NCI-H187 (cell line): ENCODE measurements at regions not wholly inside any gene's neighbourhood (a gene's known extent, or its start where the extent isn't known, plus 50 kb on each side); places are given as distances from the start of the nearest gene placed in this dataset.

ENCODE experiments used
- DNase-seq, 2 experiments: peaks; one replicate each; lab custom pipeline; 2025; lab: John Stamatoyannopoulos, UW

DNA sequence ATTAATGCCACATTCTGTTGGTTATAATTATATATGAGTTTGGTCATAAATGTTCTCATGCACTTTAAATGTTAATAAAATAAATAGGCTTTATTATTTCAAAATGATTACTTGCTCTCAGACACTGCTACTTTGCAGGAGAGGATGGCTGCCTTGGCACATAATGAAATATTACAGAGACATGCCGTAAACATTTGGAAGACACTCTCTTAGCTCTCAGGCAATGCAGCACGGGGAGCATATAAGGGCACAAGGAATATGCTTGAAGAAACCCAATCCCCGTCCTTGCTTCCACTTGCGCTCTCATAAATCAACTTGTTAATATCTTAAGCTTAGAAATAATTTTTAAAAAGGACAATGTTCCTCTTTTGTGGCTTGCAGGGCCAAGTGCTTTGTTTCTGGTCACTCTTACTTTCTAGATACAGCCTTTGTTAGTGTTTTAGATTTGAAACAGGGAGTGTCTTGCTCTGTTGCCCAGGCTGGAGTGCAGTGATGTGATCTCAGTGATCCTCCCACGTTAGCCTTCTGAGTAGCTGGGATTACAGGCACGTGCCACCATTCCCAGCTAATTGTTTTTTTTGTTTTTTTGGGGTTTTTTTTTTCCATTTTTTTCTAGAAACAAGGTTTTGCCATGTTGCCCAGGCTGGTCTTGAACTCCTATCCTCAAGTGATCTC, 445.0 kb downstream of the SPRY1 start:
- no peak for DNase-seq

DNA sequence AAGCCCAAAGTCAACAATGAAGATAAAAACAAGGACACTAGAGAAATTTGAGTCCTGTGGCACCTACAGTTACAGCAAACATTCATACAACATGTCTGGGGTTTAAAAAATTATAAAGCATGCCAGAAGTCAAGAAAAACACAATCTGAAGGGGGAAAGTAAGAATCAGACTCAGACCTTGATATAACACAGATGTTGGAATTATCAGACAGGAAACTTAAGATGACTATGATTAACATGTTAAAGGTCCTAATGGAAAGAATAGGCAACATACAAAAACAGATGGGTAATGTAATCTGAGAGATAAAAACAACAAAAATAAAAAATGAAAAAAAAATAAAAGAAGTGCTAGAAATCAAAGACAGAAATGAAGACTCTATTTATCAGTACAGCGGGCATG, 446.5 kb downstream of the SPRY1 start:
- no peak for DNase-seq

DNA sequence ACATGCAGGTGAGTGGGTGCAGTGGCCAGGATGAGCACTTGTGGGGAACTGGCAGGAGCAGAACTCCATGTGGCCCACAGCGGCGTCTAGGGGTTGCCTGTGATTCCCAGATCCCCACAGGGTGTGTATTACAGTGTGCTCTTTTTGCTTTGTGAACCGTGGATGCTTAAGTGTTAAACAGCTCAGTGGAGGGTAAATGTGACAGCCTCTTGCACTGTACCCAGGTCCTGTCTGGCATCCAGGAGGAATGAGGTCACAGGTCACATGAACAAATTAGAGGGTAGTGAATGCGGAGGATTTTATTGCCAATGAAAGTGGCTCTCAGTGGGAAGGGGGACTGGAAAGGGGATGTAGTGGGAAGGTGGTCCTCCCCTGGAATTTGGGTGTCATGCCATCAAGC, 447.8 kb downstream of the SPRY1 start:
- DNase-seq = no peak

DNA sequence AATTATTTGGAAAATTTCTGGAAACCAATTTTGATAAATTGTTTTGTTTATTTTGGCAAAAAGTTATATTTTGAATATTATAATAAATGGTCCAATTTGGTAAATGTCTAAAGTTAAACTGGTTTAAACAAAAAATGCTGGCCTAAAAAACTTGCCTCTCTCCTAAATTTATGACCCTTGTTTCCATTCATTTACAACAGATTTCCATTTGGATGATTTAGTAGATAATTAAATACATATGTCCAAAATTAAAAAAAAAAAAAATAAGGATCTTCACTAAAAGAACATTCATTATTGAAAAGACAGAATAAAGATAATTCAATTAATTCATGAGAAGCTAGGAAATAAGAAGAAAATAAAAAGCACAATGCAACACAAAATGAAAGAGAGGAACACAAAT, 449.5 kb downstream of the SPRY1 start:
- DNase-seq = no peak

DNA sequence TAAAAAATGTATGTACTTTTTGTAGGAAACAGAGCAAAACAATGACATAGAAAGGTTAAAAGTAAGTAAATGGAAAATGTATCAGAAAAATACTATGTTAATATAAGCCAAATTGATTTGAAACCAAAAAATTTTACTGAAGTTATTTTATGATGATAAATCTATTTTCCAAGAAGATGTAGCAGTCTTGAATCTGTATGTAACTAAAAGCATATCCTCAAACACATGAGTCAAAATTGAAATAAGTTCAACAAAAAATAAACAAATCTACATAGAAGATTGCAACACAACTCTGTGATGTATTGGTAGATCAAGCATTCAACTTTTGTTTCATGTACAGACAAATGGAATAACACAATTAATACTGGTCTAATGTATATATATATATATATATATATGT, 450.0 kb downstream of the SPRY1 start:
- no peak for DNase-seq

DNA sequence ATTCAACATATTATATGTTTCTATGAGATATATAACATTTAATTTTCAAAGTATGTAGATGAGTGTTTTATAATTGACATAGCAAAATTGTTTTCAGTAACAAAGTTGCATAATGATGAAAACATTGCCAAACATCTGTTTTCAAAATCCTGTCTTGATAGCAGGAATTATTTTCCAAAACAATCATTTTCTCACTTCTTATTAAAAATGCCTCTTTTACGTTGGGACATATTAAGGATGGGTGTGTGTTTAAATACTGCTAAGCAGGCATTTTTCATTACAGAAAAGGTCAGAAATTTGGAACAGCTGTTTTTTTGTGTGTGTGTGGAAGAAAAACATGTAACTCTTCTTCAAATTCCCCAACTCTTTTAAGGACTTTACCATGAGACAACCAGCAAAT, 452.0 kb downstream of the SPRY1 start:
- no peak for DNase-seq

DNA sequence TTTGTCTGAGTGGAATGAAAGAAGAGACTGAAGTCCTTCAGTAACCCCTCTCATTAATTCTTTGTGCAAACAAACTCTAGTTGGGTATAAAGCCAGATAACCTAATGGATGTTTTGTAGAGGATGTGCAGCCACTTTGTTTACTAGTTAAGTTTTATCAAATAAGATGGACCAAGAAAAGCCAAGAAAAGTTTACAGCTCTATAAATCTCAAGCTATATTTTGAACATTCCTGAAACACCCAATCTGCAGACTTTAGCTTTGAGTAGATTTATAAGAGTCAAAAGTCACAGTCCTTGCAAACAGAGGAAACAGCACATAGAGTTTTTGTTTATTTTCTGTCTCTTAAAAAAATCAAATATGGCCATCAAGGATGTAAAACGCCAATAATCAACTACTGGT, 452.9 kb downstream of the SPRY1 start:
- DNase-seq = no peak

DNA sequence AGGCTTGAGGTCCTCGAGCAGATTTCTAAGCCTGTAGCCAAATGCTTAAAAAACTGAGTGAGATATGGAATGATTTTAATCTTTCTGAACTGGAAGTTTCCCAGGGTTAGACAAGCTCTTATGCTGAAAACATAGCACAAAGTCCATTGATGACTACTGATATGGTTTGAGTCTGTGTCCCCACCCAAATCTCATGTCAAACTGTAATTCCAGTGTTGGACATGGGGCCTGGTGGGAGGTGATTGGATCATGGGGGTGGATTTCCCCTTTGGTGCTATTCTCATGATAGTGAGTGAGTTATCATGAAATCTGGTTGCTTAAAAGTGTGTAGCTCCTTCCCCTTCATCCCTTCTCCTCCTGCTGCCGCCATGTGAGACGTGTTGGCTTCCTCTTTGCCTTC, 454.9 kb downstream of the SPRY1 start:
- no peak for DNase-seq

DNA sequence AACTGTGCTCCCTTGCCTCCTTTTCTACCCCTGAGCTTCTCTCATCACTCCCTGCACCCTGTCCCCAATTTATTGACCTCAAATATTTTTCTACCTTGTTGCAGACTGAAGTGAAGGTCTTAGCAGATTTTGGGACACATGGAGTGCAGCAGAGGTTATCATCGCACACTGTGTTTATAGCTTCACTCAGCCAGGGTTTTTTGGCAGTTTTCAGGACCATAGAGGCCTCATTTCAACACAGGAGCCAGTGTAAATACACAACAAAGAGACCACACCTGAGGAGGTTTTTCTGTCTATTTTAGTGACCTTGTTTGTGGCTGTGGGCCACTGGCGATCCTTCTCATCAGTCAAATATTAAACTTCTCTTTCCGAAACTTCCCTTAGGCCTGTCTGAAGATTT, 457.1 kb downstream of the SPRY1 start:
- DNase-seq = no peak

DNA sequence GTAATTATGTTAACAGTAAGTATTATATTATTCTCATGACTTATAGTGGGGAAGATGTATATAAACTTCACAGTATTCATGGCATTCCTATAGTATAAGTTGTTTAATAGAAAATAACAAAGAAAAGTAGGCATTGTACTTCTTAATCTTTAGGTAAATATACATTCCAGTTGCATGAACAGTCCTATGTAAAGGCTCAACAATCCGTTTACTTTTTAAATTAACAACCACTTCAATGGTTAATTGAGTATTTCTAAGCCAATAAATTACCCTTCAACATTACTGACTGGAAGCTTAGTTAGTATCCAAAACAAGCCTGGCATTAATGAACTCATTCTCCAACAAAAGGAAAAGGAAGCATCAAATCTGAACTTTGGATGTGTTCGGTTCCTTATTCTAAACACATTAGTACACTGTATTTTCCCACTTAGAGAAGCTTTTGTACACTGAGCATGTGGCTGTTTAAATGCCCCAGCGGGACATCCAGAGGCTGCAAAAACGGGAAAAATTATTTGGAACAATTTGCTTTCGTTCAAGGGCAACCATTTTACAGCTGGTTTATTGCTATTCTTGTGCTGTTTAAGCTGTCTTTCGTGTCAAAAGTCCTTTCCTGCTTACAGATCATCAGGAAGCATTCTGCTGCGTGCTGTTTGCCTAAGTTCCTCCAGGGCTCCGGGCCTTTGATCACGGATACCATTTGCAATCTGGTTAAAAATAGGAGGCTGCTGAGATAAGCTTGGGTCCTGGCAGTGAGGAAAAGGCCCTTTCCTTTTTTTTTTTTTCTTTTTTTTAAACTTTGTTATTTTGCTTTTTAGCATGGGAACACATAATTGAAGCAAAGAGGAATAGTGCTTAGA, 460.3 kb downstream of the SPRY1 start:
- no peak for DNase-seq

DNA sequence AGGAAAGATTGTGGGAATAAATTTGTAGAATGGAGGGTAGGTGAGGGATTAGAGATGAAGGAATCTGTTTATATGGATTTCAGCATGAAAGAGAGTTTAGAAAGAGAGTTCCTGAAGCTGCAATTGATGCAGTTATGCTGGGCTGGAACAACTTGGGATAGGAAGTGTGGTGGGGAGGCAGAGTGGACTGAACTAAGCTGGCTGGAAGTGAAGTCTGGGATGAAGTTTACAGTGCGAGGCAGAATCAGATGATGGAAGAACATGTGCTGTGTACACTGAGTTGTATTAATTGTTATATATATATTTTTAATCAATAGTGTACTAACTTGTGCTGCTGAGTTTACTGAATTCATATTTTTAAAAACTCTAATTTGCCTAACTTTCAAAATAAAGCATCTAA, 461.9 kb downstream of the SPRY1 start:
- DNase-seq = no peak

DNA sequence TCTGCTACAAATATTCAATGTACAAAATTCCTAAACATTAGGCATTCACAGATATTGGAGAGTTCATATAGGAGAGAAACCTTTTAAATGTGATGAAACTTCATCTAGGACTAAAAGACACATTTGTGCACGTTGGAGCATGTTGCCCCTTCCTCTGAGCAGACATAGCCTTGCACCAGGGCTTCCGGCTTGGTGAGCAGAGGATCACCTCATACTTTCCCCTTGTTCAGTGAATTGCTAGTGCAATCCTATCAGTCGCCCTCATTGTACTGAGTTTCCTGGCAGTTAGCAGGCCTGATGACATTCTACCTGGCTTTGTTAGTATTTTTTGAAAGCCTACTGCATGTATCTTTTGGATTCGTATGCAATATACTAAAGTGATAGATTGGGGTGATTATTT, 466.2 kb downstream of the SPRY1 start:
- no peak for DNase-seq

DNA sequence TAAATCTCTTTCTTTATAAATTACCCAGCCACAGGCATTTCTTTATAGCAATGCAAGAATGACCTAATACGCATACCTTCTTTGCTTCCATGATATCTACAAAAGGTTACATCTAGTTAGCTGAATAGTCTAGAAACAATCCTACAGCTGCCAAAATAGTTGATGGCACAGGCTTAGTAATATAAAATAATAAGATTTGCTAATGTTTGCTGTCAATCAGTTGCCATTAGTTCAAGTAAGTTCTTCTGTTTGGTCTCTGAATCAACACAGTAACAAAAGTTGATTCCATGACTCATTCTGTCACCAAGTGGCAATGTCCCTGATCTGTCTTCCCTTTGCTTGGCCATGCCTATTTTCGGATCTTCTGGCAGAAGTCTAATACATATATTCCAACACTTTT, 470.2 kb downstream of the SPRY1 start:
- DNase-seq = no peak

DNA sequence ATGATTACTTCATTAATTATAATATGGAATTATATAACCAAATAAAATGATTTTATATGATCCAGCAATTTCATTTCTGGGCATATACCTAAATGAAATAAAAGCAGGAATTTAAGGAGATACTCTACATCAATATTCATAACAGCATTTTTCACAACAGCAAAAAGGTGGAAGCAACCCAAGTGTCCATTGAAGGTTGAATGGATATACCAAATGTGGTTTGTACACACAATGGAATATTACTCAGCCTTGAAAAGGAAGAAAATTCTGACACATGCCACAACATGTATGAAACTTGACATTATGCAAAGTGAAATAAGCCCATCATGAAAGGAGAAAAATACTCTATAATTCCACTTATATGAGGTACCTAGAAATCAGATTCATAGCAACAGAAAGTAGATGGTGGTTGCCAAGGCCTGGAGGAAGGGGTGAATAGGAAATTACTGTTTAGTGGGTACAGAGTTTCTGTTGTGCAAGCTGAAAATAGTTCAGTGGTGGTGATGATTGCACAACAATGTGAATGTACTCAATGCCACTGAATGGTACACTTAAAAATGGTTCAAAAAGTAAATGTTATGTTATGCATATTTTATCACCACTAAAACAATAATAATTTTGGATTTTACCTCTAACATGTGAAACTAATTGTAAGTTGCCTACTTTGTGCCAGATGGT, 471.5 kb downstream of the SPRY1 start:
- DNase-seq = no peak

DNA sequence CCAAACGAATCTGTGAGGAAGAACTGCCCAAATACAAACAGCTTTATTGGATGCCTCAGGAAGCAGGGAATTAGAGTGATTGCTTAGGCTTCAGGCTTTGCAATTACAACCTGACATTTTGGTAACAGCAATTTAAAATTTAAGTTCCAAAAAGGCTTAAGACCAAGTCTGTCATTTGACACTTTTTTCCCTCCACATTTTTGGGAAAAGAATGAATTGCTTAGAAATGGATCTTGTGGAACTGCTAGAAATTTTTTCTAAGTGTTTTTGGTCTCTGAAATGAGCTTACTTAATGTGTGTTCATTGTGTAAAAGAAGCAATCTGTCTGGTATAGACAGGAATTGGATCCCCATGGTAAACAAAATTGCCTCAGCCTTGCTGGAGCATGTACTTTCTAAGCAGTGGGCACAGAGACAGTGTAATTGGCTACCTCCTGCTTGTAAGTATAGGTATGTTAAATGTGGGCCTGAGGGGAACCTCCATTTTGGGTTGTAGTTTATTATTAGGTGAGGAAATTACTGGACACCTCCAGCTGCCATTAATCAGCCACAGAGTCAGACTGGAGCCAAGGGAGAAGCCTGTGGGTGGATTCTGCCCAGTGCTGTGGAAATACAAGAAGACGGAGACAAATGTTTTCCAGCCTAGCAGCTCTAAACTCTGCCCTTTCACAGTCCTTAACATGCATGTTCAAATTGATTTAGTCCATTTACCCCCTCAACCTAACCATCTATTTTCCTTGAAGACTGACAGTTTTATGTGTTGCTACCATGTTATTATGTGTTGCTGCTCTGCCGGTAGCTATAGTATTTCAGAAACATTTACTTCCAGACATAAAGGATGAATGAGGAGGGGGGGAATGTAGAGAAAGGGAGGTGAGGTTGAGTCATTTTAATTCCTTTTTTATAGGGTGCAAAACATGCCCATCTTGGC, 473.0 kb downstream of the SPRY1 start:
- DNase-seq = no peak

DNA sequence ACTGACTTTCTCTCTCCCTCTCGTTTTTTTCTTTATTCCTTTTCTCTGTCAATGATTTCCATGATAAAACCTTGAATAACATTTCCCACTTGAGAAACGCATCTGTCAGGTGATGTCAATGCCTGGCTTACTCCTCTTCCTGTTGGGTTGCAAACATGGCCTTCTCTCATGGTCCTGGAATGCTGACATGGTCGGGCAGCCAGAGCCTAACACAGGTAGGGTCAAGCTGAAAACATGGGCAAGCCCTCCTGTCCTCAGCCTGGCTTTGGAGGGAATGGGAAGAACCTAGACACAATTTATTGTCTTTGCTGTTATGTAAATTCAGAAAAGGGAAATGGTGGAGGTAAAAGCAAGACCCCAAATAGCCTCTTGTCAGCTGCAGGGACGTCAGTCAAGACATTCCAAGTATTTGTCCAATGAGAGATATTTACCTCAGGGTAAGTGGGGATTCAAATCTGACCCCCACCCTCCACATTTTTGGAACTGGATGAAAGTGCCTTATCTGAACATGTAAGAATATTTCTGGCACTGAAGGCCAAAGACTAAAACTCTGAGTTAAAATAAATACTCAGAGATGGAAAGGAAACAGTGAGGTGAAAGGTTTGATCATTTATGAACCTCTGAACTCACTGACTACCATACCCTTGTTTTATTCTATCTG, 473.8 kb downstream of the SPRY1 start:
- no peak for DNase-seq

DNA sequence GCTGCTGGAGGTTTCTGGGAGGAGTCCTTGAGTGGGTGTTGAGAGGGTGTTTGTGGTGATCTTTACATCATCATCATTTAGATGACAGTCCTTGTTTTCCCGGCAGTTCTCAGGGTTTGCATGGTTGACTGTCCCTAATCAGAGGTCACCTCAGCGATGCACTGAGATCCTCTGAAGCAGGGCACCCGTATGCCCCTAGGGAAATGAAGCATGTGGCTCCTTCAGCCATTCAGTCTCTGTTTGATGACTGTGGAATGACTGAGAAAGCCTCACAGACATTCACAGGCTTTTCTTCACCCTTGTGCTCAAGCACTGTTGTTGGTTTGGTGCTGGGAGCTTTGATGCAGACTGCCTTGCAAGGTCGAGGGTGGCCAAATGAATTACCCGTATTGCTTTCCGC, 474.7 kb downstream of the SPRY1 start:
- DNase-seq = no peak

DNA sequence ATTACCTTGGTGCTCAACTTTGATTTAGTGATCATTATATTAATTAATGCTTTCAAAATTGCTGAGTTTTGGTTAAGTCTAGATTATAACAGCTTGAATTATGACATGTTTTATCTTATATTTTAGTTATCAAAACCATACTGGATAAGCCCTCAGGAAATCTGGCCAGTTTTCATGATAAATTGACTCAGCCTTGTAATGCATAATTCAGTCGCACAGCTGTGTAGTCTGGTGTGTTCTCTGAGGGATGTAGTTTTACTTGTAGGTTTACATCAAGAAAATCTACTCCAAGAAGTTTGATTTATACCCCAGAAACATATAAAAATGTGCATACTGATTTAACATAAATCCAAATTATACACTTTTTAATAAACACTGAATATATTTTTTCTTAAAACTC, 477.5 kb downstream of the SPRY1 start:
- DNase-seq = no peak

DNA sequence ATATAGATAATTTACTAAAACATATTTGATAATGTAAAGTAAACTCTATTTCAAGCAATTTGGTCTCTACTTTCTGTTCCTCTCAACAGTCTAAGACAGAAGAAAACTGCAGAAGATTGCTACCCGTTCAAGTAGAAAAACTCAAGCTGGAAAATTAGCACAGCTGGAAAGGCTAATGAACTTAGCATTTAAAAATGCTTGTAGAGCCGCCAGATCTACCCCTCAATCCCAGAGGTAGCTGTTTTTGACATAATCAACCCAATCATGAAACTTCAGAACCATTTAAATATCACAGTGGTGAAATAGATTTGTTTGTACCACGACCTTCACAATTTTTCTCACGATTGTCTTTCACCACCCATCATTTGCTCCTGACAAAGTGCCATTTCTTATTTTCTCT, 479.5 kb downstream of the SPRY1 start:
- DNase-seq = no peak

DNA sequence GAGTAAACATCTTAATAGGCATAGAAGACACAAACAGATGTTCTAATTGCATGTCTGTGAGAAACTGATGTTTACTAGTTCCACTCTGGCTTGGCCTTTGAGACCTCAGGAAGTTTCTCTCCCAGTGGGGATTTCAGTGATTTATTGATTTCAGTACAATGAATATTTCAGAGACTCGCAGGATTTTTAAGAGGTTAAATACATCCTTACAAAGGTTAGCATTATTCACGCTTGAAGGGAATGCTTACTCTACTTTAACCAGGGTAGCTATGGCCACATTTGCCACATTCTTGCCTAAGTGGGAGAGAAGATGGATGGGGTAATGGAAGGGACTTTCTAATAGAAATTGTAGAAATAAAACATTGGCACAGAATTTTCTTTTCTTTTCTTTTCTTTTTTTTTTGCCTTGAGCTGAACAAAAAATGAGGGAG, 480.1 kb downstream of the SPRY1 start:
- DNase-seq = no peak

DNA sequence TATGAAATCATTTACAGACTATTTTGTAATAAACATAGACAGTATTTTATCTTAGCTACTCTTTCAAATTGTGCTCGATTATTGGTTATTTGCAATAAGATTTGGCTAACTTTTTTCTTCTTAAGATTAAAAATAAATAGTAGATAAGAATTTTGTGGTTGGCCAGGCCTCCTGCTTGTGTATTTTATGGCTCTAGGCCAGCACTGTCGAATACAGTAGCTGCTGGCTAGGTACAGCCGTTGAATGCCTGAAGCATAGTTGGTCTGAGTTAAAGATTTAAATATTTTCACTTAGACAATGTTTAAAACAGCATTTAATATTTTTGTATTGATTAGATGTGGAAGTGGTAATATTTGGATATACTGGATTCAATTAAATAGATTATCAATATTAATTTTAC, 481.0 kb downstream of the SPRY1 start:
- DNase-seq = no peak

DNA sequence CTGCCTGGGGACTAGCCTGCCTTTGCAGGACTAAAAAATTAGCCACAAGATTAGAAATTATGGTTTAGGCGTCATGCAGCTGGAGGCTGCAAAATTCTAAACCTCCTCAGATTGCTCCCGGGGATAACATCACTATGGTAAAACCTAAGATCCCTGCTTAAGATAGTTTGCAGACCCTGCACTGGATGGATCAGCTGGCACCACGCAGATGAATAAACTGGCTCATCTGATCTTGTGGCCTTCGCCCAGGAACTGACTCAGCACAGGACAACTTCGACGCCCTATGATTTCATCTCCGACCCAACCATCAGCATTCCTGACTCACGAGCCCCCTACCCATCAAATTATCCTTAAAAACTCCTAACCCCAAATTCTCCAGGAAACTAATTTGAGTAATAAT, 482.4 kb downstream of the SPRY1 start:
- no peak for DNase-seq
